ENCODE measurements at regions not wholly inside any gene's neighbourhood (a gene's known extent, or its start where the extent isn't known, plus 50 kb on each side); places are given as distances from the start of the nearest gene placed in this dataset.

DNA sequence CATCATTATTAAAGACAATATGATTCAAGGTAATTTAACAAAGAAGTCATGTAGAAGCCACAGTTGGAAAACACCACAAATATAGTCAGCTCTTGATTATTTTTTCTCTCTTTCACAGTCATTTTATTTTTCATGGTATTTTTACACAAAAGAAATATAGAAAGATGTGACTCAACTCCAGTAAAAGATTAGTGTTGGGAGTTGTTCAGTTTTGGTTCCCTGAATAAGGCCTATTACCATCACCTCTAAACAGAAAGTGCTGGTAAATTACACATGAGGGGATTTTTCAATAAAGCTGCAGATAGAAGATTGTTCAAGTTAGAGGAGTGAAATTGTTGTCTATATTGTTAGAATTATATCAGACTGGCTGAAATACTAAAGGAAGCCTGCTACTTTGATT, 107.0 kb downstream of the DDIT4L start:
- ATAC-seq = no peak
- H3K4me3 ChIP-seq = no peak overlapping the region
- no peaks in the 10 kb centered on the region for H3K9me3 ChIP-seq
- no peak for DNase-seq
- no peak overlapping the region for H3K27ac ChIP-seq
- H3K4me1 ChIP-seq = no peaks in the 10 kb centered on the region
- intact Hi-C loops (cut with DNase I) = no loop called here
- H3K36me3 ChIP-seq = no peaks in the 10 kb centered on the region
- no peaks in the 10 kb centered on the region for H3K27me3 ChIP-seq (ENCODE audit: low read depth)
- TF ChIP-seq, protein P1, sequence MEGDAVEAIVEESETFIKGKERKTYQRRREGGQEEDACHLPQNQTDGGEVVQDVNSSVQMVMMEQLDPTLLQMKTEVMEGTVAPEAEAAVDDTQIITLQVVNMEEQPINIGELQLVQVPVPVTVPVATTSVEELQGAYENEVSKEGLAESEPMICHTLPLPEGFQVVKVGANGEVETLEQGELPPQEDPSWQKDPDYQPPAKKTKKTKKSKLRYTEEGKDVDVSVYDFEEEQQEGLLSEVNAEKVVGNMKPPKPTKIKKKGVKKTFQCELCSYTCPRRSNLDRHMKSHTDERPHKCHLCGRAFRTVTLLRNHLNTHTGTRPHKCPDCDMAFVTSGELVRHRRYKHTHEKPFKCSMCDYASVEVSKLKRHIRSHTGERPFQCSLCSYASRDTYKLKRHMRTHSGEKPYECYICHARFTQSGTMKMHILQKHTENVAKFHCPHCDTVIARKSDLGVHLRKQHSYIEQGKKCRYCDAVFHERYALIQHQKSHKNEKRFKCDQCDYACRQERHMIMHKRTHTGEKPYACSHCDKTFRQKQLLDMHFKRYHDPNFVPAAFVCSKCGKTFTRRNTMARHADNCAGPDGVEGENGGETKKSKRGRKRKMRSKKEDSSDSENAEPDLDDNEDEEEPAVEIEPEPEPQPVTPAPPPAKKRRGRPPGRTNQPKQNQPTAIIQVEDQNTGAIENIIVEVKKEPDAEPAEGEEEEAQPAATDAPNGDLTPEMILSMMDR (IDR thresholded peaks at IDR 0.05) = no peak

- Histone ChIP-seq H3K27me3 (ENCODE audit: low read depth) (no peaks in the 10 kb centered on the region), H3K27ac (no peak overlapping the region), H3K9me3 (no peaks in the 10 kb centered on the region), H3K4me3 (no peak overlapping the region), H3K4me1 (no peaks in the 10 kb centered on the region), H3K36me3 (no peaks in the 10 kb centered on the region)
- intact Hi-C loops (cut with DNase I) = no loop called here
- TF ChIP-seq, protein P1 (IDR thresholded peaks at IDR 0.05) = no peak
- no peak for DNase-seq
- no peak for ATAC-seq
Measured at GRCh38 chr4:100082852-100083251, 107.4 kb downstream of the DDIT4L start.

DNA sequence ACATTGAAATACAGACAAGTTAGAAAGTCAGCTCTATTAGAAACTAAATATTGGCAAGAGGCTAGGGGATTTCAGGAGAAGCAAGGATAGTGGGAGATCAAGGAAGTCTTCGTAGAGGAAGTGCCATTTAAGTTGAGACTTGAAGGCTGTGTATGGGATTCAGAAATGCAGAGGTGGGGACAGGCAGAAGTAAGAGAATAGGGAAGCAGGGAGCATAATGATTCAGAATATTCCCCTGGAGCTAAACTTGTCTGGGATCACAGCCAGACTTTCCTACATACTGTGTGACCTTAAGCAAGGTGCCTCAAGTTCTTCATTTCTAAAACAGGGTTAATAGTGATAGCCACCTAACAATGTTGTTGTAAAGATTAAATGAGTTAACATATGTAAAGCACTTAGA, 108.8 kb downstream of the DDIT4L start:
- TF ChIP-seq, protein P1 (IDR thresholded peaks at IDR 0.05) = no peak
- Histone ChIP-seq H3K4me1 (no peaks in the 10 kb centered on the region), H3K9me3 (no peaks in the 10 kb centered on the region), H3K36me3 (no peaks in the 10 kb centered on the region), H3K27me3 (ENCODE audit: low read depth) (no peaks in the 10 kb centered on the region), H3K4me3 (no peak overlapping the region), H3K27ac (no peak overlapping the region)
- ATAC-seq (no peak), DNase-seq (no peak)
- intact Hi-C loops (cut with DNase I) = no loop called here

GRCh38 chr4:100079264-100079663, 111.0 kb downstream of the DDIT4L start:
- Histone ChIP-seq H3K27ac (no peak overlapping the region), H3K4me1 (no peaks in the 10 kb centered on the region), H3K9me3 (no peaks in the 10 kb centered on the region), H3K36me3 (no peaks in the 10 kb centered on the region), H3K27me3 (ENCODE audit: low read depth) (no peaks in the 10 kb centered on the region), H3K4me3 (no peak overlapping the region)
- intact Hi-C loops (cut with DNase I) = no loop called here
- ATAC-seq (no peak), DNase-seq (no peak)
- TF ChIP-seq, protein P1 (IDR thresholded peaks at IDR 0.05) = no peak

DNA sequence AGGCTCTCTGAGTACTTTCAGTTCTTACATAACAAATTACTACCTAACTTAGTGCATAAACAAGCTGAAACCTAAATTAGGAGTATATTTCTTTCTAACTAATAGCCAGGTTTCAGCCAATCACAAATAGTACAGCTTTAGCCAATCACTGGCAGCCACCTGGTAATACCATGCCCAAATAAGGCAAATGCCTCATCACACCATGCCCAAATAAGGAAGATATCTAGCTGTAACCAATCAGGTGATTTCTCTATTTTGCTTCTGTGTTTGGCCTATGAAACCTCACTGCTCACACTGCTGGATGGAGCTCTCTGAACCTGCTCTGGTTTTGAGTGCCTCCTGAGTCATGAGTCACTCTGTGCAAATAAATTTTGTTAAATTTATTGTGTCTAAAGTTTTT, 113.5 kb downstream of the DDIT4L start:
- TF ChIP-seq, protein P1 (IDR thresholded peaks at IDR 0.05) = no peak
- ATAC-seq = no peak

More for the DNA sequence above, 113.5 kb downstream of the DDIT4L start:
- Histone ChIP-seq H3K4me3 (no peak overlapping the region), H3K27ac (no peak overlapping the region), H3K9me3 (no peaks in the 10 kb centered on the region), H3K4me1 (no peaks in the 10 kb centered on the region), H3K36me3 (no peaks in the 10 kb centered on the region), H3K27me3 (ENCODE audit: low read depth) (no peaks in the 10 kb centered on the region)
- no peak for DNase-seq
- intact Hi-C loops (cut with DNase I) = no loop called here

All from lower lobe of right lung (tissue), 2 donors.